IPS-20b (cell line): ENCODE measurements at regions not wholly inside any gene's neighbourhood (a gene's known extent, or its start where the extent isn't known, plus 50 kb on each side); places are given as distances from the start of the nearest gene placed in this dataset.

Experiments
- H3K27ac ChIP-seq: one replicate; pipeline ENCODE4 v1.5.1; 2013; ENCODE audit warnings: low read length
- H3K27me3 ChIP-seq: 2 replicates; pipeline ENCODE4 v1.6.1; 2013; ENCODE audit warnings: mild to moderate bottlenecking, low read length, inconsistent platforms; ENCODE audit not compliant: insufficient read depth
- H3K36me3 ChIP-seq: 2 replicates; pipeline ENCODE4 v1.6.1; 2013; ENCODE audit warnings: low read depth, mild to moderate bottlenecking, inconsistent platforms, low read length, moderate library complexity; ENCODE audit not compliant: insufficient read depth
- H3K4me1 ChIP-seq: 2 replicates; pipeline ENCODE4 v1.6.1; 2013; ENCODE audit warnings: mild to moderate bottlenecking, control low read depth, inconsistent platforms, low read length, moderate library complexity; ENCODE audit not compliant: insufficient read depth
- H3K4me3 ChIP-seq: 2 replicates; pipeline ENCODE4 v1.5.1; 2013; ENCODE audit warnings: mild to moderate bottlenecking, low read length, inconsistent platforms
- H3K9ac ChIP-seq: 2 replicates; pipeline ENCODE4 v1.6.1; 2013; ENCODE audit warnings: low read depth, mild to moderate bottlenecking, inconsistent platforms, low read length, moderate library complexity
- H3K9me3 ChIP-seq: 2 replicates; pipeline ENCODE4 v1.6.1; 2013; ENCODE audit warnings: mild to moderate bottlenecking, low read depth, low read length, inconsistent platforms; ENCODE audit not compliant: insufficient read depth

DNA sequence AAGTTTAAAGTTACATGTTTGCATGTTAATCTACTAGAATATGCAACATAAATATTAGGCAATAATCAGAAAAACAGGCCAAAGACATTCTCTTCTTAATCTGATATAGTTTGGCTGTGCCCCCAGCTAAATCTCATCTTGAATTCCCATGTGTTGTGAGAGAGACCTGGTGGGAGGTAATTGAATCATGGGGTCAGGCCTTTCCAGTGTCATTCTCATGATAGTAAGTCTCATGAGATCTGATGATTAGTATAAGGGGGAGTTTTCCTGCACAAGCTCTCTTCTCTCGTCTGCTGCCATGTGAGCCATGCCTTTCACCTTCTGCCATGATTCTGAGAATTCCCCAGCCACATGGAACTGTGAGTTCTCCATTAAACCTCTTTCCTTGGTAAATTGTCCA is 1241.7 kb upstream of the ADGRB3 start:
- no peak overlapping the region for H3K27ac ChIP-seq
- H3K4me1 ChIP-seq = no peaks in the 10 kb centered on the region

DNA sequence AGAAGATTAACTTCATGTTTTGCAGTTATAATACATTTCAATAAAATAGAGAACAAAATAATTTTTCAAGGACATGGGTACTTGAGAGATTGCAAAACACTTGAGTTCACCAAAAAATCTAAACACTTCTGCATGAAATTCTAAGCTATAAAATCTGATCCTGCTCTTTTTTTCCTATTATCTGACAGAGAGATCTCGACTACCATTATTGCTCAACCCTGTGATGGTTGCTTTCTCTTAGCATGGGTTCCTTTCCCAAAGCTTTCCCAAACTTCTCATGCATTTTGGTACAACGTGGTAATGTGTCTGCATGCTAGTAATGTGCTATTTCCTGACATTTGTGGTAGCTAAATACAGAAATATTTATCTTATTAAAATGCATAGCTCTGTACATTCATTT is 1243.1 kb upstream of the ADGRB3 start:
- no peaks in the 10 kb centered on the region for H3K27me3 ChIP-seq
- peaks cover 18% of the 10 kb centered on the region; the same call in 1 of the 2 replicates for H3K9me3 ChIP-seq
- no peak overlapping the region for H3K27ac ChIP-seq

More for the DNA sequence above, 1241.7 kb upstream of the ADGRB3 start:
- Histone ChIP-seq H3K36me3 (no peaks in the 10 kb centered on the region), H3K27me3 (no peaks in the 10 kb centered on the region), H3K9me3 (peaks cover 18% of the 10 kb centered on the region; the same call in 1 of the 2 replicates), H3K9ac (no peak overlapping the region), H3K4me3 (no peak overlapping the region)

DNA sequence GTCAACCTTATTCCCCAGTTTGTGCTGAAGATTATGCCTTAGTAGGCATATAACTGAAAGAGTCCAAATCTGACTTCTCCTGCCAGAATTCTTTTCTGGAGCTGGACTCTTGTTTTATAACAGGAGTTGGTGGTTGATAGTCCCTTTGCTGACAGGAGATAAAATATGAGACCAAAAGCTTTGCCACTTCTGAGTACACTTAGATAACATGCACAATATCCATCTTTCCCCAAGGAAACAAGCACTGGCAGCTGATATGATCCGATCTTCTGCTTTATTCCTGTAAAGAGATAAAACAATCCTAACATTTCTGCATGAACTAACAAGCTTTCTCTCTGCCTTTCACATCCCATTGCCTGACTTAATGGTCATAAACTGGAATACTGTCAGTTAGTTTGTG is 1265.4 kb upstream of the ADGRB3 start:
- Histone ChIP-seq H3K36me3 (no peaks in the 10 kb centered on the region), H3K4me3 (no peak overlapping the region), H3K4me1 (no peaks in the 10 kb centered on the region), H3K9me3 (no peaks in the 10 kb centered on the region), H3K27me3 (no peaks in the 10 kb centered on the region), H3K9ac (no peak overlapping the region), H3K27ac (no peak overlapping the region)

More for the DNA sequence above, 1243.1 kb upstream of the ADGRB3 start:
- Histone ChIP-seq H3K4me1 (no peaks in the 10 kb centered on the region), H3K9ac (no peak overlapping the region), H3K36me3 (no peaks in the 10 kb centered on the region), H3K4me3 (no peak overlapping the region)

GRCh38 chr6:67362976-67363375 is 1272.1 kb upstream of the ADGRB3 start:
- Histone ChIP-seq H3K9me3 (no peaks in the 10 kb centered on the region), H3K27ac (no peak overlapping the region), H3K9ac (no peak overlapping the region), H3K27me3 (no peaks in the 10 kb centered on the region), H3K4me1 (no peaks in the 10 kb centered on the region), H3K36me3 (no peaks in the 10 kb centered on the region), H3K4me3 (no peak overlapping the region)

DNA sequence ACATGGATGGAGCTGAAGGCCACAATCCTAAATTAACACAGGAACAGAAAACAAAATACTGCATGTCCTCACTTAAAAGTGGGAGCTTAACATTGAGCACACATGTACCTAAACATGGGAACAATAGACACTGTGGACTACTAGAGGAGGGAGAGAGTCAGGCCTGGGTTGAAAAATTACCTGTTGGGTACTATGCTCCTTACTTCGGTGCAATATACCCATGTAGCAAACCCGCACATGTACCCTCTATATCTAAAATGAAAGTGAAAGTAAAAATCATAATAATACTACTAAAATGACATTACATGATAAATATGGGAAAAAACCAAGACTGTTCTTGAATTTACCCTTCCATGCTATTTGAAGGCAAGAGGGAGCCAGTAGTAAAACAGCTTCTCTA is 1273.8 kb upstream of the ADGRB3 start:
- Histone ChIP-seq H3K36me3 (no peaks in the 10 kb centered on the region), H3K27ac (no peak overlapping the region), H3K9ac (no peak overlapping the region), H3K4me1 (no peaks in the 10 kb centered on the region), H3K27me3 (no peaks in the 10 kb centered on the region), H3K4me3 (no peak overlapping the region), H3K9me3 (no peaks in the 10 kb centered on the region)

- H3K36me3 ChIP-seq = no peaks in the 10 kb centered on the region
Measured at GRCh38 chr6:67358241-67358640, 1276.8 kb upstream of the ADGRB3 start.

GRCh38 chr6:67353861-67354260 is 1281.2 kb upstream of the ADGRB3 start:
- Histone ChIP-seq H3K4me3 (no peak overlapping the region), H3K27ac (no peak overlapping the region), H3K36me3 (no peaks in the 10 kb centered on the region), H3K9me3 (no peaks in the 10 kb centered on the region), H3K27me3 (no peaks in the 10 kb centered on the region), H3K4me1 (no peaks in the 10 kb centered on the region), H3K9ac (no peak overlapping the region)

More at GRCh38 chr6:67358241-67358640, 1276.8 kb upstream of the ADGRB3 start:
- no peaks in the 10 kb centered on the region for H3K9me3 ChIP-seq
- H3K4me3 ChIP-seq = no peak overlapping the region
- no peaks in the 10 kb centered on the region for H3K4me1 ChIP-seq
- H3K27me3 ChIP-seq = no peaks in the 10 kb centered on the region
- no peak overlapping the region for H3K9ac ChIP-seq
- no peak overlapping the region for H3K27ac ChIP-seq

GRCh38 chr6:67352717-67353116 is 1282.4 kb upstream of the ADGRB3 start:
- Histone ChIP-seq H3K27ac (no peak overlapping the region), H3K27me3 (no peaks in the 10 kb centered on the region), H3K4me1 (no peaks in the 10 kb centered on the region), H3K4me3 (no peak overlapping the region), H3K36me3 (no peaks in the 10 kb centered on the region), H3K9me3 (no peaks in the 10 kb centered on the region), H3K9ac (no peak overlapping the region)

DNA sequence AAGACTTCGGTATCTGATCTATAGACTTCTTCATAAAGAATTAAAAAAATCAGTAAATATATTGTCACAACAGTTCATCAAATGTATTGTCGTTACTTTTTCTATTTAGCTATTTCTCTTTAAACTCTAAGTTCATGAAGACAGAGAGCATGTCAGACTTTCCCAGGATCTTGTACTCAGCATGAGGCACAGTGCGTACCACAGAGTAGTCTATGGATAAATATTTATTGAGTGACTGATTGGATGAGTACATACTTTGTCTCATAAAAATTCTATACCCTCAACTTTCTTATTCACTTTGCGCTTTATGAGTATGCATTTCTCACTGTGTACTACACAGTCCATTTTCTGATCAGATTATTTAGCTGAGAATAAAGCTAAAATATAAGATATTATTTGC is 1284.4 kb upstream of the ADGRB3 start:
- Histone ChIP-seq H3K9me3 (peaks cover 5% of the 10 kb centered on the region; the same call in 1 of the 2 replicates), H3K36me3 (no peaks in the 10 kb centered on the region), H3K4me3 (no peak overlapping the region), H3K4me1 (no peaks in the 10 kb centered on the region), H3K27me3 (no peaks in the 10 kb centered on the region), H3K9ac (no peak overlapping the region), H3K27ac (no peak overlapping the region)

DNA sequence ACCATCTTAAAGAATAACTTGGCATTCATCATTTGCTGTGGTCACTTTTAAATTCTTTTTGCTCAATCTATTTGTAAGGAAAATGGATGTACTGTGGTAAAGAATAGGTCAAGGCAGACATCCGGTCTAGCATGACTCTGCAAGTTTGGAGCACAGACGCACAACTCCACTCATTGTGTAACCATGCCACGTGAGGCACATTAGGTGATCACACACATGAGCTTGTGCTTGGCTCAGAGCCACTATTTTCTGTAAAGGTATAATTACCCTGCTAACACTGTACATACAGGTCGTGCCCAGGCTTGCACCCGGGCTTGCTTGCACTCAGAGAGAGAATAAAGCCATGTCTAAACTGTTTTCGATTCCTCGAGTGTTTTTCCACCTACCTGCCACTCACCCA is 1289.1 kb upstream of the ADGRB3 start:
- Histone ChIP-seq H3K9me3 (peaks cover 7% of the 10 kb centered on the region; the same call in 1 of the 2 replicates), H3K4me3 (no peak overlapping the region), H3K36me3 (no peaks in the 10 kb centered on the region), H3K27me3 (no peaks in the 10 kb centered on the region), H3K9ac (no peak overlapping the region), H3K4me1 (no peaks in the 10 kb centered on the region), H3K27ac (no peak overlapping the region)

- Histone ChIP-seq H3K9ac (no peak overlapping the region), H3K36me3 (no peaks in the 10 kb centered on the region), H3K4me3 (no peak overlapping the region), H3K9me3 (no peaks in the 10 kb centered on the region), H3K27ac (no peak overlapping the region), H3K4me1 (no peaks in the 10 kb centered on the region), H3K27me3 (no peaks in the 10 kb centered on the region)
Measured at GRCh38 chr6:67336014-67336413, 1299.1 kb upstream of the ADGRB3 start.

- no peaks in the 10 kb centered on the region for H3K27me3 ChIP-seq
- H3K4me3 ChIP-seq = no peak overlapping the region
- H3K9ac ChIP-seq = no peak overlapping the region
- no peak overlapping the region for H3K27ac ChIP-seq
- no peaks in the 10 kb centered on the region for H3K9me3 ChIP-seq
- no peaks in the 10 kb centered on the region for H3K4me1 ChIP-seq
- H3K36me3 ChIP-seq = no peaks in the 10 kb centered on the region
Measured at GRCh38 chr6:67331304-67331703, 1303.8 kb upstream of the ADGRB3 start.

DNA sequence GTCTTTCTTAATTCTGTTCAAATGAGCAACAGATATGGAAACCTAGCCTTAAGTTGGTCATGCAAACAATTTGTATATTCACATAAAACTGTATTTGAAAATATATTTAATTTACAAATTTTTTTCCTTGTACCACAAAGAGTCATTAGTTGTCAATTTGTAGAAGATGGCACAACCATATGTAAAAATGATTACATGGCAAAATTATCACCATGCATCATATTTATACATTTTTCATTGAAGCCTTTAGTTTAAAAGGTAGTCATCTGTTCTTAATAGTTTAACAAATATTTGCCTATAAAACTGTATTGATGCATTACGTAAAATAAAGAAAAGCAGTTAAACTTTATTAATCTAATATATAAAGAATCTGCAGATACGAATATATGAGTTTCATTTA is 1306.8 kb upstream of the ADGRB3 start:
- Histone ChIP-seq H3K27ac (no peak overlapping the region), H3K9ac (no peak overlapping the region), H3K36me3 (no peaks in the 10 kb centered on the region), H3K27me3 (no peaks in the 10 kb centered on the region), H3K4me3 (no peak overlapping the region), H3K9me3 (no peaks in the 10 kb centered on the region), H3K4me1 (no peaks in the 10 kb centered on the region)
